ENCODE measurements at regions not wholly inside any gene's neighbourhood (a gene's known extent, or its start where the extent isn't known, plus 50 kb on each side); places are given as distances from the start of the nearest gene placed in this dataset.
"Not testable (repeated sequence)": the region's sequence is repeated elsewhere in the genome, so short reads cannot be mapped to it uniquely, and the experiment has no call there.

GRCh38 chr13:84730376-84730775 lies 848.1 kb upstream of the SLITRK1 start:
- no peaks in the 10 kb centered on the region for H3K9me3 ChIP-seq
- TF ChIP-seq POLR2AphosphoS5 (IDR thresholded peaks at IDR 0.05) = no peak
- TF ChIP-seq POLR2A (IDR thresholded peaks at IDR 0.05) = no peak
- no peak for TF ChIP-seq EP300 (IDR thresholded peaks at IDR 0.05)
- TF ChIP-seq CTCF (IDR thresholded peaks at IDR 0.05) = no peak
- 52 to 67% methylated on average over 2 of the region's 2 CpGs for WGBS, 2 donors
- H3K4me3 ChIP-seq = no peak overlapping the region
- no peak overlapping the region for H3K27ac ChIP-seq
- no peaks in the 10 kb centered on the region for H3K4me1 ChIP-seq
- DNase-seq = no peak
- no peaks in the 10 kb centered on the region for H3K36me3 ChIP-seq
- ATAC-seq (ENCODE audit: low FRiP score in 2 of 2) = no peak
- no peaks in the 10 kb centered on the region for H3K27me3 ChIP-seq

- WGBS, 2 donors = 80 to 90% methylated on average over 2 of the region's 2 CpGs
- ATAC-seq (ENCODE audit: low FRiP score in 2 of 2) (no peak), DNase-seq (no peak)
- TF ChIP-seq EP300 (IDR thresholded peaks at IDR 0.05) (no peak), POLR2AphosphoS5 (IDR thresholded peaks at IDR 0.05) (no peak), CTCF (IDR thresholded peaks at IDR 0.05) (no peak), POLR2A (IDR thresholded peaks at IDR 0.05) (no peak)
- Histone ChIP-seq H3K4me3 (no peak overlapping the region), H3K36me3 (no peaks in the 10 kb centered on the region), H3K9me3 (no peaks in the 10 kb centered on the region), H3K4me1 (no peaks in the 10 kb centered on the region), H3K27ac (no peak overlapping the region), H3K27me3 (no peaks in the 10 kb centered on the region)
Measured at GRCh38 chr13:84705982-84706710, 823.9 kb upstream of the SLITRK1 start.

GRCh38 chr13:84702174-84702573 lies 819.9 kb upstream of the SLITRK1 start:
- H3K9me3 ChIP-seq = no peaks in the 10 kb centered on the region
- no peaks in the 10 kb centered on the region for H3K27me3 ChIP-seq
- ATAC-seq (ENCODE audit: low FRiP score in 2 of 2) (no peak), DNase-seq (no peak)
- no peak overlapping the region for H3K27ac ChIP-seq
- no peaks in the 10 kb centered on the region for H3K36me3 ChIP-seq
- 90 to 91% methylated on average over 11 of the region's 11 CpGs for WGBS, 2 donors
- TF ChIP-seq CTCF (IDR thresholded peaks at IDR 0.05) (no peak), EP300 (IDR thresholded peaks at IDR 0.05) (no peak), POLR2AphosphoS5 (IDR thresholded peaks at IDR 0.05) (no peak), POLR2A (IDR thresholded peaks at IDR 0.05) (no peak)
- no peaks in the 10 kb centered on the region for H3K4me1 ChIP-seq
- no peak overlapping the region for H3K4me3 ChIP-seq

- DNase-seq; H3K27ac ChIP-seq; H3K36me3 ChIP-seq; ATAC-seq (ENCODE audit: low FRiP score in 2 of 2); H3K4me1 ChIP-seq; H3K27me3 ChIP-seq; H3K4me3 ChIP-seq; H3K9me3 ChIP-seq: not testable (repeated sequence)
- 52 to 75% methylated on average over 1 of the region's 1 CpG for WGBS, 2 donors
Measured at GRCh38 chr13:84697591-84697990, 815.3 kb upstream of the SLITRK1 start.

- no peaks in the 10 kb centered on the region for H3K9me3 ChIP-seq
- 59 to 64% methylated on average over 5 of the region's 5 CpGs for WGBS, 2 donors
- H3K27ac ChIP-seq = no peak overlapping the region
- no peaks in the 10 kb centered on the region for H3K36me3 ChIP-seq
- peaks cover 0 to 6% (median 0%) of the 10 kb centered on the region in 4 donors for H3K4me1 ChIP-seq
- no peaks in the 10 kb centered on the region for H3K27me3 ChIP-seq
- H3K4me3 ChIP-seq = no peak overlapping the region
- TF ChIP-seq CTCF (IDR thresholded peaks at IDR 0.05) (no peak), POLR2A (IDR thresholded peaks at IDR 0.05) (no peak), EP300 (IDR thresholded peaks at IDR 0.05) (no peak), POLR2AphosphoS5 (IDR thresholded peaks at IDR 0.05) (no peak)
- ATAC-seq (ENCODE audit: low FRiP score in 2 of 2) (no peak), DNase-seq (no peak)
Measured at GRCh38 chr13:84686973-84687372, 804.7 kb upstream of the SLITRK1 start.

Data from upper lobe of left lung (tissue), 6 donors.